Endodermal cell (in vitro differentiated cells): ENCODE measurements at regions not wholly inside any gene's neighbourhood (a gene's known extent, or its start where the extent isn't known, plus 50 kb on each side); places are given as distances from the start of the nearest gene placed in this dataset.

ENCODE experiments used
- DNase-seq: peaks from one replicate; pipeline ENCODE4 v3.0.0-alpha.2; 2017
- H3K27ac ChIP-seq: 2 replicates; pipeline ENCODE4 v1.5.1; 2013; ENCODE audit warnings: mild to moderate bottlenecking, low read depth, low read length, moderate library complexity
- H3K27me3 ChIP-seq: 2 replicates; pipeline ENCODE4 v1.6.1; 2013; ENCODE audit warnings: mild to moderate bottlenecking, low read length, moderate library complexity; ENCODE audit not compliant: insufficient read depth, control insufficient read depth, poor library complexity, severe bottlenecking
- H3K36me3 ChIP-seq: 2 replicates; pipeline ENCODE4 v1.7.0; 2013; ENCODE audit warnings: mild to moderate bottlenecking, low read length, moderate library complexity; ENCODE audit not compliant: control insufficient read depth, insufficient read depth
- H3K4me1 ChIP-seq: one replicate; pipeline ENCODE4 v1.7.0; 2013; ENCODE audit warnings: low read length; ENCODE audit not compliant: control insufficient read depth, insufficient read depth
- H3K4me3 ChIP-seq: 2 replicates; pipeline ENCODE4 v1.5.1; 2013; ENCODE audit warnings: mild to moderate bottlenecking, low read length, moderate library complexity
- H3K9ac ChIP-seq: 2 replicates; pipeline ENCODE4 v1.6.1; 2013; ENCODE audit warnings: mild to moderate bottlenecking, low read length, moderate library complexity; ENCODE audit not compliant: poor library complexity, severe bottlenecking; ENCODE audit errors: extremely low read depth
- H3K9me3 ChIP-seq: 2 replicates; pipeline ENCODE4 v1.6.1; 2013; ENCODE audit warnings: mild to moderate bottlenecking, low read length, moderate library complexity; ENCODE audit not compliant: control insufficient read depth
- H3K27ac Mint-ChIP-seq: 2 replicates; pipeline ENCODE4 v1.8.0; 2020; ENCODE audit warnings: mixed read lengths
- H3K27me3 Mint-ChIP-seq: 2 replicates; pipeline ENCODE4 v1.8.0; 2021; ENCODE audit warnings: mild to moderate bottlenecking, mixed read lengths; ENCODE audit not compliant: insufficient read depth
- H3K36me3 Mint-ChIP-seq: 2 replicates; pipeline ENCODE4 v1.8.0; 2020; ENCODE audit warnings: low read depth, mixed read lengths
- H3K4me1 Mint-ChIP-seq: 2 replicates; pipeline ENCODE4 v1.8.0; 2020; ENCODE audit warnings: mixed read lengths
- H3K4me3 Mint-ChIP-seq: 2 replicates; pipeline ENCODE4 v1.8.0; 2020; ENCODE audit warnings: mild to moderate bottlenecking, moderate library complexity, mixed read lengths
- H3K9me3 Mint-ChIP-seq: 2 replicates; pipeline ENCODE4 v1.8.0; 2020; ENCODE audit warnings: mild to moderate bottlenecking, mixed read lengths
- WGBS, 2 experiments: methylation state at CpG; one replicate each; pipeline versions ENCODE4 v1.1.5 to v1.1.7; 2013; ENCODE audit warnings: missing lambda C conversion rate in 2 of 2, mixed read lengths in 1 of 2; ENCODE audit not compliant: insufficient coverage in 1 of 2, insufficient read length in 1 of 2; 5-methylcytosine and 5-hydroxymethylcytosine counted together
- TF ChIP-seq, protein P1 (sequence below): fragments of 200-600 bp; sonication (generic); conservative IDR thresholded peaks from 2 replicates; pipeline ENCODE4 v1.5.0; 2021; ENCODE audit warnings: antibody characterized with exemption, mild to moderate bottlenecking

DNA sequence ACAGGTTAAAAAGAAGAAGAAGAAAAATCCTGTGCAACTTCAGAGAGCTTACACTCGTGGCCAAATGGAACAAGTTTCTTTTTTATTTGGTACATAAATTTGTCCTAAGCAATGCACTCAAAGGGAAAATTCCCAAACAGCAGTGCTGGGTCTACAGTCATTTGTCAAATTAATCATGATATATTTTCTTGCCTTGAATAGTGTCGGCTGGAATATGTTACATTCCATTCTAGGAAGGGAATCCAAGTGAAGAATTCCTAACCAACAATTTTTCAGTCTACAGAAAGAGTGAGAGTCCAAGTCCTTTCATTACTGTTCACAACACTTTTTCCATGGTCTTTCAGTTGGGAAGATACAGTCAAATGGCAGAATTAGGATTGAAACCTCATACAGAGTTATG, 63.9 kb downstream of the HAND2 start:
- Histone ChIP-seq H3K9ac (no peak overlapping the region), H3K36me3 (no peaks in the 10 kb centered on the region), H3K4me1 (no peaks in the 10 kb centered on the region), H3K27ac (no peak overlapping the region), H3K27me3 (no peaks in the 10 kb centered on the region), H3K9me3 (no peaks in the 10 kb centered on the region), H3K4me3 (no peak overlapping the region)
- no peak overlapping the region for H3K27ac Mint-ChIP-seq
- H3K36me3 Mint-ChIP-seq = no peaks in the 10 kb centered on the region
- DNase-seq = no peak
- peaks cover 2% of the 10 kb centered on the region for H3K27me3 Mint-ChIP-seq
- H3K9me3 Mint-ChIP-seq = no peaks in the 10 kb centered on the region
- TF ChIP-seq, protein P1, sequence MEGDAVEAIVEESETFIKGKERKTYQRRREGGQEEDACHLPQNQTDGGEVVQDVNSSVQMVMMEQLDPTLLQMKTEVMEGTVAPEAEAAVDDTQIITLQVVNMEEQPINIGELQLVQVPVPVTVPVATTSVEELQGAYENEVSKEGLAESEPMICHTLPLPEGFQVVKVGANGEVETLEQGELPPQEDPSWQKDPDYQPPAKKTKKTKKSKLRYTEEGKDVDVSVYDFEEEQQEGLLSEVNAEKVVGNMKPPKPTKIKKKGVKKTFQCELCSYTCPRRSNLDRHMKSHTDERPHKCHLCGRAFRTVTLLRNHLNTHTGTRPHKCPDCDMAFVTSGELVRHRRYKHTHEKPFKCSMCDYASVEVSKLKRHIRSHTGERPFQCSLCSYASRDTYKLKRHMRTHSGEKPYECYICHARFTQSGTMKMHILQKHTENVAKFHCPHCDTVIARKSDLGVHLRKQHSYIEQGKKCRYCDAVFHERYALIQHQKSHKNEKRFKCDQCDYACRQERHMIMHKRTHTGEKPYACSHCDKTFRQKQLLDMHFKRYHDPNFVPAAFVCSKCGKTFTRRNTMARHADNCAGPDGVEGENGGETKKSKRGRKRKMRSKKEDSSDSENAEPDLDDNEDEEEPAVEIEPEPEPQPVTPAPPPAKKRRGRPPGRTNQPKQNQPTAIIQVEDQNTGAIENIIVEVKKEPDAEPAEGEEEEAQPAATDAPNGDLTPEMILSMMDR = no peak
- 87 to 100% methylated on average over 2 of the region's 2 CpGs for WGBS, 2 experiments
- H3K4me3 Mint-ChIP-seq = no peak overlapping the region
- peaks cover 14% of the 10 kb centered on the region for H3K4me1 Mint-ChIP-seq

DNA sequence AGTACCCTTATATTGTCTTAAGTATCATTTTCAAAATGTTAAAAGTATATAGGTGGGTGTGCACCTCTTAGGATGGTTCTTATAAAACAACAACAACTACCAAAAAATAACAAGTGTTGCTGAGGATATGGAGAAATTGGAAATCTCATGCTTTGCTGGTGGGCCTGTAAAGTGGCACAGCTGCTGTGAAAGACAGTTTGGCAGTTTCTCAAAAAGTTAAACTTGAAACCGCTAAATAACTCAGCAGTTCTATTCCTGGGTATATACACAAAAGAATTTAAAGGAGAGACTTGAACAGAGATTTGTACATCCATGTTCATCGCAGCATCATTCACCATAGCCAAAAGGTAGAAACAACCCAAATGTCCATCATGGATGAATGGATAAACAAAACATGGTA, 65.5 kb downstream of the HAND2 start:
- Histone ChIP-seq H3K27ac (no peak overlapping the region), H3K36me3 (no peaks in the 10 kb centered on the region), H3K27me3 (no peaks in the 10 kb centered on the region), H3K9me3 (no peaks in the 10 kb centered on the region), H3K4me1 (no peaks in the 10 kb centered on the region), H3K4me3 (no peak overlapping the region), H3K9ac (no peak overlapping the region)
- Mint-ChIP-seq H3K4me3 (no peak overlapping the region), H3K4me1 (peaks cover 7% of the 10 kb centered on the region), H3K27ac (no peak overlapping the region), H3K36me3 (no peaks in the 10 kb centered on the region), H3K9me3 (no peaks in the 10 kb centered on the region), H3K27me3 (peaks cover 3% of the 10 kb centered on the region)
- TF ChIP-seq, protein P1 = no peak
- WGBS, 2 experiments = 100% methylated on average over 2 of the region's 2 CpGs; no CpG with 5 or more reads in 1 of the 2 experiments
- DNase-seq = no peak

DNA sequence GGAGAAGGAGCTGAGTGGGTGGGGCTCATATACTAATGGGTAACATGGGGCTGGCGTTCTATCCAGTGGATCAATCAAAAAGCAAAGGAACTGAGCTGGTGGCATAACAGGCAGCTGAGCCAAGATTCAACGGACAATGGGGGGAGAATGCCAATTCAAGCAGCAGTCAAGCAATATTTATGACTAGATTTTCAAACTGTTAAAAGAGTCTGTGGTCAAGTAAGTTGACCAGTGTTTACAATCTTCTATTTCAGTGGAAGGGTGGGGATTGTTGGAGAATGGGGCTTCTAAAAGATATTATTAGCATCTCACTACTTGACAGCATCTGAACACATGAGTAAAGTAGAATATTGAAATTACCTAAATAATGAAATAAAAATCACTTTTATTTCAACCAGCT, 64.9 kb upstream of the SCRG1 start:
- Histone ChIP-seq H3K27ac (no peak overlapping the region), H3K9me3 (no peaks in the 10 kb centered on the region), H3K27me3 (no peaks in the 10 kb centered on the region), H3K9ac (no peak overlapping the region), H3K36me3 (no peaks in the 10 kb centered on the region), H3K4me3 (no peak overlapping the region), H3K4me1 (no peaks in the 10 kb centered on the region)
- 89 to 93% methylated on average over 2 of the region's 2 CpGs for WGBS, 2 experiments
- H3K36me3 Mint-ChIP-seq = no peaks in the 10 kb centered on the region
- no peak for DNase-seq
- TF ChIP-seq, protein P1 = no peak
- H3K4me1 Mint-ChIP-seq = peaks cover 5% of the 10 kb centered on the region
- no peak overlapping the region for H3K4me3 Mint-ChIP-seq
- peaks cover 3% of the 10 kb centered on the region for H3K27me3 Mint-ChIP-seq
- no peak overlapping the region for H3K27ac Mint-ChIP-seq
- H3K9me3 Mint-ChIP-seq = no peaks in the 10 kb centered on the region
